ENCODE measurements at regions not wholly inside any gene's neighbourhood (a gene's known extent, or its start where the extent isn't known, plus 50 kb on each side); places are given as distances from the start of the nearest gene placed in this dataset.

GRCh38 chr11:130641876-130642275, 193.4 kb downstream of the ADAMTS15 start:
- no peak for DNase-seq (ENCODE audit: low read depth)

- DNase-seq (ENCODE audit: low read depth): no peak
Observed at GRCh38 chr11:130642994-130643393, 194.5 kb downstream of the ADAMTS15 start.

GRCh38 chr11:130644187-130644586, 195.7 kb downstream of the ADAMTS15 start:
- no peak for DNase-seq (ENCODE audit: low read depth)

- DNase-seq (ENCODE audit: low read depth): no peak
Observed at GRCh38 chr11:130645164-130645842, 196.9 kb downstream of the ADAMTS15 start.

- no peak for DNase-seq (ENCODE audit: low read depth)
Observed at GRCh38 chr11:130645843-130646197, 197.4 kb downstream of the ADAMTS15 start.

GRCh38 chr11:130646881-130647280, 198.4 kb downstream of the ADAMTS15 start:
- no peak for DNase-seq (ENCODE audit: low read depth)

GRCh38 chr11:130647371-130647770, 198.9 kb downstream of the ADAMTS15 start:
- DNase-seq (ENCODE audit: low read depth): no peak

- no peak for DNase-seq (ENCODE audit: low read depth)
Observed at GRCh38 chr11:130649801-130650200, 201.4 kb downstream of the ADAMTS15 start.

GRCh38 chr11:130650456-130651030, 202.1 kb downstream of the ADAMTS15 start:
- no peak for DNase-seq (ENCODE audit: low read depth)

GRCh38 chr11:130651066-130651855, 202.8 kb downstream of the ADAMTS15 start:
- DNase-seq (ENCODE audit: low read depth): no peak

- DNase-seq (ENCODE audit: low read depth): peak; percentile 72
Observed at GRCh38 chr11:130652671-130653335, 204.4 kb downstream of the ADAMTS15 start.

- DNase-seq (ENCODE audit: low read depth): no peak
Observed at GRCh38 chr11:130653838-130654636, 205.6 kb downstream of the ADAMTS15 start.

GRCh38 chr11:130655300-130655699, 206.9 kb downstream of the ADAMTS15 start:
- no peak for DNase-seq (ENCODE audit: low read depth)

GRCh38 chr11:130666781-130667251, 218.4 kb downstream of the ADAMTS15 start:
- no peak for DNase-seq (ENCODE audit: low read depth)

GRCh38 chr11:130668751-130669150, 220.3 kb downstream of the ADAMTS15 start:
- no peak for DNase-seq (ENCODE audit: low read depth)

- no peak for DNase-seq (ENCODE audit: low read depth)
Observed at GRCh38 chr11:130670200-130670599, 221.8 kb downstream of the ADAMTS15 start.

- peak; percentile 63 for DNase-seq (ENCODE audit: low read depth)
Observed at GRCh38 chr11:130671801-130672700, 223.6 kb downstream of the ADAMTS15 start.

- DNase-seq (ENCODE audit: low read depth): no peak
Observed at GRCh38 chr11:130672911-130673310, 224.5 kb downstream of the ADAMTS15 start.

- no peak for DNase-seq (ENCODE audit: low read depth)
Observed at GRCh38 chr11:130673698-130674097, 225.3 kb downstream of the ADAMTS15 start.

- no peak for DNase-seq (ENCODE audit: low read depth)
Observed at GRCh38 chr11:130674686-130675308, 226.4 kb downstream of the ADAMTS15 start.
